H9 (cell line): ENCODE measurements at regions not wholly inside any gene's neighbourhood (a gene's known extent, or its start where the extent isn't known, plus 50 kb on each side); places are given as distances from the start of the nearest gene placed in this dataset.

Experiments used
- DNase-seq: peaks from one replicate; pipeline ENCODE4 v3.0.0-alpha.2; 2017
- H2AFZ ChIP-seq: one replicate; pipeline ENCODE4 v1.6.1; 2013; ENCODE audit warnings: mild to moderate bottlenecking, low read length, control low read depth, moderate library complexity
- H2AK5ac ChIP-seq: 2 replicates; pipeline ENCODE4 v1.6.1; 2013; ENCODE audit warnings: low read length, control low read depth, mixed read lengths; ENCODE audit not compliant: insufficient read length
- H2BK120ac ChIP-seq: one replicate; pipeline ENCODE4 v1.6.1; 2013; ENCODE audit warnings: low read depth, mild to moderate bottlenecking, low read length, control low read depth, inconsistent platforms; ENCODE audit not compliant: poor library complexity, severe bottlenecking
- H2BK12ac ChIP-seq: 2 replicates; pipeline ENCODE4 v1.6.1; 2013; ENCODE audit warnings: low read length, control low read depth, mixed read lengths, low read depth; ENCODE audit not compliant: insufficient read length
- H2BK15ac ChIP-seq: 2 replicates; pipeline ENCODE4 v1.6.1; 2013; ENCODE audit warnings: low read depth, low read length, control low read depth
- H2BK20ac ChIP-seq: one replicate; pipeline ENCODE4 v1.6.1; 2013; ENCODE audit warnings: low read depth, mild to moderate bottlenecking, low read length, control low read depth, inconsistent platforms; ENCODE audit not compliant: poor library complexity, severe bottlenecking
- H2BK5ac ChIP-seq: 2 replicates; pipeline ENCODE4 v1.6.1; 2013; ENCODE audit warnings: low read length, control low read depth, mixed read lengths; ENCODE audit not compliant: insufficient read length
- H3K14ac ChIP-seq: 2 replicates; pipeline ENCODE4 v1.6.1; 2013; ENCODE audit warnings: low read length, control low read depth; ENCODE audit not compliant: insufficient read depth
- H3K18ac ChIP-seq: 2 replicates; pipeline ENCODE4 v1.6.1; 2013; ENCODE audit warnings: low read depth, mild to moderate bottlenecking, mixed read lengths, low read length, control low read depth; ENCODE audit not compliant: insufficient read length
- H3K23ac ChIP-seq: 2 replicates; pipeline ENCODE4 v1.6.1; 2013; ENCODE audit warnings: low read length, control low read depth, mixed read lengths, low read depth; ENCODE audit not compliant: insufficient read length
- H3K23me2 ChIP-seq: 2 replicates; pipeline ENCODE4 v1.6.1; 2013; ENCODE audit warnings: low read depth, mild to moderate bottlenecking, mixed read lengths, low read length, control low read depth; ENCODE audit not compliant: insufficient read length, poor library complexity, severe bottlenecking
- H3K27ac ChIP-seq: 2 replicates; pipeline ENCODE4 v1.5.1; 2013; ENCODE audit warnings: low read length, control low read depth, mixed read lengths, low read depth; ENCODE audit not compliant: insufficient read length
- H3K27me3 ChIP-seq: 2 replicates; pipeline ENCODE4 v1.6.1; 2013; ENCODE audit warnings: low read length, control low read depth, inconsistent platforms; ENCODE audit not compliant: insufficient read depth
- H3K4ac ChIP-seq: 2 replicates; pipeline ENCODE4 v1.6.1; 2013; ENCODE audit warnings: low read depth, mild to moderate bottlenecking, control low read depth, inconsistent platforms, low read length, moderate library complexity
- H3K4me1 ChIP-seq: 2 replicates; pipeline ENCODE4 v1.6.1; 2013; ENCODE audit warnings: low read length, control low read depth, inconsistent platforms; ENCODE audit not compliant: insufficient read depth
- H3K4me2 ChIP-seq: 2 replicates; pipeline ENCODE4 v1.6.1; 2013; ENCODE audit warnings: low read length, control low read depth, mixed read lengths; ENCODE audit not compliant: insufficient read length, insufficient read depth
- H3K56ac ChIP-seq: 2 replicates; pipeline ENCODE4 v1.6.1; 2013; ENCODE audit warnings: low read depth, mild to moderate bottlenecking, mixed read lengths, low read length, control low read depth; ENCODE audit not compliant: insufficient read length
- H3K79me1 ChIP-seq: 2 replicates; pipeline ENCODE4 v1.6.1; 2013; ENCODE audit warnings: low read depth, mild to moderate bottlenecking, moderate library complexity, low read length, control low read depth, inconsistent platforms; ENCODE audit not compliant: insufficient read depth, poor library complexity, severe bottlenecking
- H3K79me2 ChIP-seq: 2 replicates; pipeline ENCODE4 v1.6.1; 2013; ENCODE audit warnings: low read length, control low read depth, inconsistent platforms; ENCODE audit not compliant: insufficient read depth
- H3K9ac ChIP-seq: 2 replicates; pipeline ENCODE4 v1.6.1; 2013; ENCODE audit warnings: low read length, control low read depth, mixed read lengths; ENCODE audit not compliant: insufficient read length; ENCODE audit errors: extremely low read depth
- H3K9me3 ChIP-seq: one replicate; pipeline ENCODE4 v1.6.1; 2013; ENCODE audit warnings: low read depth, low read length, inconsistent platforms; ENCODE audit not compliant: control insufficient read depth
- H3T11ph ChIP-seq: one replicate; pipeline ENCODE4 v1.6.1; 2013; ENCODE audit warnings: mild to moderate bottlenecking, low read length, control low read depth, inconsistent platforms
- H4K20me1 ChIP-seq: one replicate; pipeline ENCODE4 v1.6.1; 2013; ENCODE audit not compliant: control insufficient read depth, insufficient read length, insufficient read depth
- H4K5ac ChIP-seq: 2 replicates; pipeline ENCODE4 v1.6.1; 2013; ENCODE audit warnings: low read depth, mild to moderate bottlenecking, mixed read lengths, low read length, control low read depth; ENCODE audit not compliant: insufficient read length
- H4K8ac ChIP-seq: replicated peaks from 2 replicates; pipeline ENCODE4 v1.6.1; 2013; ENCODE audit warnings: low read length, control low read depth, mixed read lengths, low read depth; ENCODE audit not compliant: insufficient read length
- H4K91ac ChIP-seq: 2 replicates; pipeline ENCODE4 v1.6.1; 2013; ENCODE audit warnings: low read depth, mild to moderate bottlenecking, moderate library complexity, mixed read lengths, low read length, control low read depth; ENCODE audit not compliant: insufficient read length
- H3K27ac Mint-ChIP-seq, 3 experiments: 2 replicates in 2 of 3; 3 replicates in 1 of 3; pipeline ENCODE4 v1.8.0; 2020 to 2021; ENCODE audit warnings: mixed read lengths in 3 of 3, mild to moderate bottlenecking in 1 of 3, moderate library complexity in 1 of 3
- H3K27me3 Mint-ChIP-seq: 2 replicates; pipeline ENCODE4 v1.8.0; 2021; ENCODE audit warnings: low read depth, mild to moderate bottlenecking, moderate library complexity, mixed read lengths
- H3K36me3 Mint-ChIP-seq, 3 experiments: 2 replicates in 2 of 3; 3 replicates in 1 of 3; pipeline ENCODE4 v1.8.0; 2020 to 2021; ENCODE audit warnings: low read depth in 3 of 3, mixed read lengths in 3 of 3; ENCODE audit not compliant: insufficient read depth in 1 of 3
- H3K4me1 Mint-ChIP-seq, 2 experiments: 2 replicates each; pipeline ENCODE4 v1.8.0; 2020; ENCODE audit warnings: mixed read lengths in 2 of 2
- H3K4me3 Mint-ChIP-seq, 2 experiments: 2 replicates in 1 of 2; 3 replicates in 1 of 2; pipeline ENCODE4 v1.8.0; 2020 to 2021; ENCODE audit warnings: mild to moderate bottlenecking in 2 of 2, mixed read lengths in 2 of 2, moderate library complexity in 1 of 2
- H3K9me3 Mint-ChIP-seq, 2 experiments: 2 replicates in 1 of 2; 3 replicates in 1 of 2; pipeline ENCODE4 v1.8.0; 2020; ENCODE audit warnings: mild to moderate bottlenecking in 2 of 2, mixed read lengths in 2 of 2, moderate library complexity in 1 of 2
- CTCF ChIP-seq: fragments of 200-600 bp; sonication (generic); conservative IDR thresholded peaks from 3 replicates; pipeline ENCODE4 v1.8.0; 2021; ENCODE audit warnings: antibody characterized with exemption, mild to moderate bottlenecking
- WGBS: extraction: QIAGEN DNeasy Blood & Tissue Kit; methylation state at CpG from one replicate; pipeline ENCODE4 v1.1.7; 2013; ENCODE audit warnings: missing lambda C conversion rate, low lambda C conversion rate, mixed read lengths; ENCODE audit not compliant: insufficient read length; ENCODE audit errors: extremely low coverage; 5-methylcytosine and 5-hydroxymethylcytosine counted together

GRCh38 chr5:156199045-156199444, 127.9 kb upstream of the SGCD start:
- H2BK5ac ChIP-seq: no peak overlapping the region
- H3K36me3 Mint-ChIP-seq: no peaks in the 10 kb centered on the region
- no peak overlapping the region for H3K18ac ChIP-seq
- H3K14ac ChIP-seq: no peak overlapping the region
- H3K9me3 ChIP-seq: no peaks in the 10 kb centered on the region
- no peak overlapping the region for H4K5ac ChIP-seq
- H3K79me1 ChIP-seq: no peaks in the 10 kb centered on the region
- no peak overlapping the region for H2AK5ac ChIP-seq
- no peak overlapping the region for H3K4ac ChIP-seq
- no peak overlapping the region for H3K27ac ChIP-seq
- H3T11ph ChIP-seq: no peak overlapping the region
- H3K23me2 ChIP-seq: no peaks in the 10 kb centered on the region
- no peak overlapping the region for H2AFZ ChIP-seq
- no CpG with 5 or more reads among the region's 1 CpG for WGBS
- no peak overlapping the region for H4K91ac ChIP-seq
- H3K27me3 Mint-ChIP-seq: no peaks in the 10 kb centered on the region
- no peak overlapping the region for H3K4me2 ChIP-seq
- H3K56ac ChIP-seq: no peak overlapping the region
- H3K9ac ChIP-seq: no peak overlapping the region
- no peak overlapping the region for H3K4me3 Mint-ChIP-seq
- no peak overlapping the region for H2BK20ac ChIP-seq
- H4K8ac ChIP-seq: no peak overlapping the region
- DNase-seq: no peak
- no peak overlapping the region for H2BK15ac ChIP-seq
- H2BK12ac ChIP-seq: no peak overlapping the region
- no peak for TF ChIP-seq CTCF
- no peaks in the 10 kb centered on the region for H4K20me1 ChIP-seq
- H3K27ac Mint-ChIP-seq: no peak overlapping the region
- no peaks in the 10 kb centered on the region for H3K79me2 ChIP-seq
- no peaks in the 10 kb centered on the region for H3K4me1 ChIP-seq
- H3K9me3 Mint-ChIP-seq: no peaks in the 10 kb centered on the region
- peaks cover 13 to 14% of the 10 kb centered on the region in 2 experiments for H3K4me1 Mint-ChIP-seq
- no peaks in the 10 kb centered on the region for H3K27me3 ChIP-seq
- H3K23ac ChIP-seq: no peak overlapping the region
- H2BK120ac ChIP-seq: no peak overlapping the region
